ENCODE measurements at regions not wholly inside any gene's neighbourhood (a gene's known extent, or its start where the extent isn't known, plus 50 kb on each side); places are given as distances from the start of the nearest gene placed in this dataset.
A peak's percentile ranks its signal among the peaks of the same experiment; 100 is the strongest.

DNA sequence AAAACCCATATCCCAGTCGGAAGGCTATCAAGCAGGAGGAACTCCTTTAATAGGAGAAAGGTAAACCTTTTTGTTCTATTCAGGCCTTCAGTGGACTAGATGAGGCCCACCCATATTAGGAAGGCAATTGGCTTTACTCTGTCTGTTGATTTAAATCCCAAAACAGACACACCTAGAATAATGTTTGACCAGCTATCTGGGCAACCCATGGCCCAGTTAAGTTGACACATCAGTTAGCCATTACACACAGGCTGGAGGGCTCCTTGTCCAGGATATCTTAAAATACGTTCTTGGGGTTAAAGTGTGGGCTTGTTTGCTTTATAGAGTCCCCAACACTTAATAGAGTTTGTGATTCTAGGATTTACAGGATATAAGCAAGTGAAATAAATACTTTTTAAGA, 339.0 kb upstream of the PRKCQ start:
- no peak for DNase-seq

DNA sequence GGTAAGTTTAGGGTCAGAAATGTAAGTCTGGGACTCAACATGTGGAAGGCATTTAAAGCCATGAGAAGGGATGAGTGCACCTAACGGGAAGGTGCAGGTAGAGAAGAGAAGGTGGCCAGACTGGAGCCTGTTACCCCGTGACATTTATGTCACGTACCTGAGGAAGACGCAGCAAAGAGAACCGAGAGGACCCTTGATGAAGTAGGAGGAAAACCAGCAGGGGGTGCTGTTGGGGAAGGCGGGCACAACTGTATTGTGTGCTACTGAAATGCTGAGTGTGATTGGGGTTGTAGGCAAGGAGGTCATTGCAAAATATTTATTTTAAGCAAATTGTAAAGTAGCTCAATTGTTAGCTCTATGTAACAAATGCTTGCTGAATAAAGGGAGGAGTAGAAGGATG, 338.2 kb upstream of the PRKCQ start:
- peak; percentile 23 for DNase-seq

DNA sequence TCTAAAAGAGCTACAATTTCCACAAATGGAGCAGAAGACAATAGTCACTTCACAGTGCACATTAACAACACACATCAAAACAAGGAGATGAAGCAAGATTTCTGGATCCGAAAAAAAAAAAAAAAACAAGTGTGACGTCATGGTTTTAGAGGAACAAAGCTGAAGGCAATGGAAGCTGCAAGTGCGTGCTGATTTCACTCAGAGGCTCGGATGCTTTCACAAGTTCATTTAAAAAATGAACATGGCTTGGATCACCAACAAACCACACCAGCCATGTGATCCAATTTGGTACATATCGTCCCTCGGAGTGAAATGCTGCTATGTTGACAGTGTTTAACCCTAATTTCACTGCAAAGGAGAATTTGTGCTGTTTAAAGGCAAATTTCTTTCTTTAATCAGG, 337.0 kb upstream of the PRKCQ start:
- no peak for DNase-seq

DNA sequence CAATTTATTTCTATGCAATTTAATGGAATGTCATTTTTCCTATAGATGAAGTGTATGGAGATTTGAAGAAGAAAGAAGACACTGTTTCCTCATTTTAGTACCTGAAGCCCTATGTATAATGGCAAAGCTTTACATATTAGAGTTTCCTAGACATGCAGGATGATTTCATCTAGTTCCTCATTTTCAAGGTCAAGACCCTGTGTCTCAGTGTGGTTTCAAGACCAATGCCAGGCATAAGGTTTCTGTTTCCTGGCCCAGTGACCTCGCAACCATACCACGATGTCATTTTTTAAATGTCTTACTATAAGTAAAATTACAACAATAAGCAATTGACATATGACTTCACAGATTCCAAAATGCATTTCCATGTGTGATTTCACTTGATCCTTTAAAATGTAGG, 336.5 kb upstream of the PRKCQ start:
- DNase-seq = no peak

DNA sequence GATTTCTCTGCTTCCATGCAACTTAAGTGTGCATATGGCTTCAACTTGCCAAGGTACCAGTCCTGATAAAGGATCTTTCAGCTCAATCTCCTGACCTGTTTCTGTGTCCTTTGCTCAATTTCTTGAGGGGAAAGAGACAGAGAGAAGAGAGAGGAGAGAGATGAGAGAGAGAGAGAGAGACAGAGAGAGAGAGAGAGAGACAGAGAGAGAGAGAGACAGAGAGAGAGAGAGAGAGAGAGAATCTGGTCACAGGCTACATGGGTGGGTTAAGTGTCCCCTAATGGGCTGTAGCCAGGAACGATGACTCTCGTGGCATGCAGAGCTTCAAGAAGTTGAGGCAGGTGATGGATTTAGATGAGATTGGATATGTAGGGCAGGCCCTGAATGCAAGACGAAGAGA, 335.2 kb upstream of the PRKCQ start:
- no peak for DNase-seq

DNA sequence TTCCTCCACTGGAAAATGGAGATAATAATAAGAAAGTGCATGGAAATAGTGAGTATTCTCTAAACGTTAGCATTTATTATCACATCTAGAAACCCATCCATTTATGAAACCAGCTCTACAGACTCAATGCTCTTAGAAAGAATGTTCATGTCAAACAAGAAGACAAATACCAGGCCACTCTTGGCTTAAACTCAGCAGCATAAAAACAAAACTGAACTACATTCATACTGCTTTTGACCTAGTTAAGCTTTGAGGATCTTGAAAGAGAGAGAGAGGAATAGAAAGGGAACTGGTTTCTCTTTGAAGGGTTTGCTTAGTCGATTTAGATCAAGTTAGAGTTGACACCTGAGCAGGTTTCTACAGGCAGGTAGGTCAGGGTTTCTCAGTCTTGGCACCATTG, 332.9 kb upstream of the PRKCQ start:
- DNase-seq = no peak

DNA sequence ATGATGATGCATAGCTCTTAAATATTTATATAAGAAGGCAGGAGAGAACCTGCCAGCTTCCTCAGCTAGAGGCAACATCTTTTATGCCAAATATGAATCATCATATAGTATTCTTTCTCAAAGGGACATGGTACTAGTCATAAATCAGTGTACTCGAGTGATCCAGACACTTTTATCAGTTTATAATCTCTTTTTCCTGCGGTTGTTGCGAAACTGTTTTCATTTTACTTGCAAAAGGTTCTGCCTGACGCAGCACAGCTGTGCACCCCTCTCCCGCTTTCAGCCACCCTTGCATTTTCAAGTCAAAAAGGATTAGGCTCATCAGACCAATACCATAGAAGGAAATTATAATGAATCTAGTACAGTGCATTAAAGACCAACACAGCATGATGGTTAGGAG, 332.3 kb upstream of the PRKCQ start:
- peak; percentile 76 for DNase-seq

DNA sequence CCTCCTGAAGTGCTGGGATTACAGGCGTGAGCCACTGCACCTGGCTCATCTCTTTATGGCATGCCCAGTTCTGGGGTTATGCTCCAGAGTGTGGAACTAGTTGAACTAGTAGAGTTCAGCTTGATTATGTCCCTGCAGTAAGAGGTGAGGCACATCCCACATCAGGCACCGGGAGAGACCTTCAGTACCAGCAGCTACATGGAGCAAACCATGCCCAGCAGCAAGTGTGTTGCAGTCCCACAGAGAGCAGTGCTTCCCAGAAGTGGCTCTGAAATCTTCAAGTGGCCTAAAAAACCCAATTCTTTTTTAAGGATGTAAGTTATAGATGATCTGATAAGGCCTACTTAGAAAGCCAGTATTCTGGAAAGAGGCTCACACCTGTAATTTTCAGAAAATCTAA, 331.9 kb upstream of the PRKCQ start:
- peak; percentile 24 for DNase-seq

DNA sequence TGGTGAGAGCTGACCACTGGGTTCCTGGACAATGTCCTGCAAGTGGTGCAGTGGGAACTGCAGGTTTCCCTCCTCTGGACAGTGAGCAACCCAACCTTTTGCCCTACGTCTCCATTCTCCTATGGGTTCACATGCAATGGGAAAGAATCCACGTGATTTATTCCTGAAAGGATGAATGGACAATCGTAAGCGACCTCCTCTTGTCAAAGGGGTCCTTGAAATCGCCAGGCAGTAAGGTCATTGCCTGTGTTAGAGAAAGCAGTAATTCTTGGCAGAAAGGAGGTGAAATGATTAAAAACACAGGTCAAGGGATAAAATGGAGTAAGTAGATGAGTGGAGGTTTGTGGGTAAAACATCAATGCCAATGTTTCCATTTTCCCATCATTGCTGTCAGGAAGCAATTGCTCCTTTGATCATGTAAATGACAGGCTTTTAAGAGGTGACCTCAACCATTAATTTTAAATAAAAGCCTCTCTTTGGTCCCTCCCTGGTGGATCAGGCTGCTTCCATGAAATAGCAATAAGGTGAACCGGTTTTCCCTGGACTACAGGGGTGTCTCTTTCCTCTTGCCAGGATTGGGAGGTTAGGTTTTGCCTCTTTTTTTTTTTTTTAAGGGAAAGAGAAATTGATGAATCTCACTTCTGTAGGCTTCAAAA, 330.0 kb upstream of the PRKCQ start:
- DNase-seq = no peak

DNA sequence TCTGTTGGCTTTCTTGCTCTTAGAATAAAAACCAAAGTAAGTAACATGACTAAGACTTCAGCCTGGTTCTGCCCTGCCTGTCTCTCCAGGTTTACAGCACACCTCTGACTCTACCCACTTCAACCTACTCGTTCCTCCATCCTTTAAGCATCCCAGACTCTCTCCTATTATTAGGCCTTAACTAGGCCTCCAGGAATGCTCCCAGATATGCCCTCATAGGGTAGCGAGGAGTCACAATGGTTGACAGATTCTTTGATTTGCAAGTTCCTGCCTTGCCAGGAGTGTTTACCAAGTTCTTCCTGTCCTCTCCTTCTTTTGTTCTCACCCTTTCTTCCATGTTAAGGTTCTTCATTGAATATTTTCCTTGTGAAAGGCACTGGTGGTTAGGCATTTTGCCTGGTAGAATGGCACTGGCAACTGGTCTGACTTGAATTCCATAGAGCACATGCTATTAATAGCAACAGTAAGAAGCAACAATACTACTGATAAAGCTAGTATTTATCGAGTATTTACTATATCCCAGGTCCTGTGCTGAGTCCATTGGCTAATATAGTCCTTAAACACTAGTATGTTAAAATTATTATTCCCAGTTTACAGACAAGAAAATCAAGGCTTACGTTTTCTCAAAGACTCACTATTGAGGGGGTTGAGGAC, 327.9 kb upstream of the PRKCQ start:
- no peak for DNase-seq

DNA sequence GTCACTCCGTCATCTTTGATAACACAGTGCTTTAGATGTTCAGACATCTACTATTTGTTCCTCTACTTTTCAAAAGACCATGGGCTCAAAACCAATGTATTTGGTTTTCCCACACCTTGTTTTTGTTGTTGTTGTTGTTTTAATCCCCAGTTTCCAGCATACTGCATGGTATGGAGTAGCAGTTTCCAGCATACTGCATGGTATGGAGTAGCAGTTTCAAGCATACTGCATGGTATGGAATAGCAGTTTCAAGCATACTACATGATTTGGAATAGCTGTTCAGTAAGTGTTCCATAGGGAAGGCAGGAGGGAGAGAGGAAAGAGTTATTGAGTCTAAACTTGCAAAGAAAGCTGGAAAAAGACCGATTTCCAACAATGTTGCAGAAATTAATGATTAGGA, 314.3 kb upstream of the PRKCQ start:
- DNase-seq = no peak

DNA sequence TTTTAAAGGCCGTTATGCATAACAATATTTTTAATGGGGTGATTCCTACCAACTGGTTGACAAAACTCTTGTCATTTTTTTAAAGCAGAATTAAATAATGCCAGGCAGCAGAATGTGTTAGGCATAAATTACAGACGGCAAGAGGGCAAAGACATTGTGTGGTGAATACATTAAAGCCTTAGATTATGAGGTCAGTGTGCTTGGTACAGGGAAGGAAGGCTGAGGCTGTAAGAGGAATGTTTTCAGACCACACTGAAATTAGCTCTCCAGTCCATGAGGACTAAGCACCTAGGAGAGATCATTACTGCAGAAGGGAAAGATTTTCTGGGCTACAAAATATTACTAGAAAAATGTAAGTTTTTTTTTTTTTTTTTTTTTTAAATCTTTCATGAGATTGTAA, 312.8 kb upstream of the PRKCQ start:
- DNase-seq = no peak

DNA sequence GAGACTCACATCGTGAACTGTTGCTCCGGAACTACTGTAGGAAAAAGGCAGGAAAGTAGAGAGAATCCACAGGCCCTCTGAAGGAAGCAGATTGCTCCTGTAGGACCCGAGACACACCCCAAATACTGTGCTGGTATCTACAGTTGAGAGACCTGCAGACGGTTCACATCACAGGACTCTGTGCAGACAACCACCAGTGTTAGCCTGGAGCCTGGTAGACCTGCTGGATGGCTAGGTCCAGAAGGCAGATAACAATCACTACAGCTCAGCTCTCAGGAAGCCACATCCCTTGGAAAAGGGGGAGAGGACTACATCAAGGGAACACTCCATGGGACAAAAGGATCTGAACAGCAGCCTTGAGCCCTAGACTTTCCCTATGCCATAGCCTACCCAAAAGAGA, 311.8 kb upstream of the PRKCQ start:
- no peak for DNase-seq

DNA sequence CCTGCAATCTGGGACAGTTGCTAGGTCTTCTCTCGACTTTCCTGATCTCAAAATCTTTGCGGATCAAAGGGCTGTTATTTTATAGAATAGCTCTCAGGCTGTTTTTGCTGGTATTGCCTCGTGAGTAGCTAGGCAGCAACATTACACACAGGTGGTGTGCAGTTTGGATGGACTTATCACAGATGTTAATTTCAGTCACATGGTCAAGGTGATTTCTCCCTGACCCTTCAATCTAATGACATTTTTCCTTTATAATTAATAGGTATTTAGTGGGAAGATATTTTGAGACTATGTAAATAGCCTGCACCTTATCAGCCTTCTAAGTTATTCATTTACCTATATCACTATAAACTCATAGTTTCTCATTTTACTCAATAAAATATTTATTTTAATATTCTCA, 309.6 kb upstream of the PRKCQ start:
- no peak for DNase-seq

DNA sequence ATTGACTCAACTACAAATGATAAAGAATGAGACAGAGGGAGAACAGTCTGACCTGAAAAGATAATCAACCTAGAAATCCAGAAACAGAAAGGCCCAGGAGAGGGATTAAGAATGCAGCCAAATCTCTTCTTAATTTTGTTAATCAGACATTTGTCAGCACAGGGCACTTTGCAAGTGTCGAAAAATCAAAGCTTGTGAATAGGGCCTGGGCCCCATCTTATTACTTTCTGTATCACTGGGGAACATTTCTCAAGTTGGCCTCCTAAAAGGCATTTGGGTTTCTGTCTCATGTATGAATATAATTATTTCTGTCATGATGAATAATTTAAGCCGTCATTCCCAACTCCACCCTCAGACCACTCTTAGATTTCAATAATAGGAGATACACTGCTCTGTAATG, 308.4 kb upstream of the PRKCQ start:
- no peak for DNase-seq

DNA sequence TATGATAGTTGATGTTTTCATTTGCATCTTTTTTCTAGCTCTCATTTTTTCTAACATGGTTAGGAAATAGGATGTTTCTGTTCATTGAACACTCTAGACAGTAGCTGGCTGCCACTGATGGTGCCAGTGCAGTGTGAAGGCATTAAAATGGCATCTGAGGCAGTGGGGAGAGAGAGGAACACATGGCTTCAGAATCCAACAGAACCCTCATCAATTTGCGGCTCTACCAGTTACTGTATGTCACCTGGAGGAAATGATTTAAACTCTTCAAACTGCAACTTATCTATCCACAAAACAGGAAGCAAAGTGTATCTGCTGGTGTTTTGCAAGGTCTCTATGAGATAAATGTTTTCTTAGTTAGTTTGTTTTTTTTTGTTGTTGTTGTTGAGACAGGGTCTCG, 305.2 kb upstream of the PRKCQ start:
- no peak for DNase-seq

DNA sequence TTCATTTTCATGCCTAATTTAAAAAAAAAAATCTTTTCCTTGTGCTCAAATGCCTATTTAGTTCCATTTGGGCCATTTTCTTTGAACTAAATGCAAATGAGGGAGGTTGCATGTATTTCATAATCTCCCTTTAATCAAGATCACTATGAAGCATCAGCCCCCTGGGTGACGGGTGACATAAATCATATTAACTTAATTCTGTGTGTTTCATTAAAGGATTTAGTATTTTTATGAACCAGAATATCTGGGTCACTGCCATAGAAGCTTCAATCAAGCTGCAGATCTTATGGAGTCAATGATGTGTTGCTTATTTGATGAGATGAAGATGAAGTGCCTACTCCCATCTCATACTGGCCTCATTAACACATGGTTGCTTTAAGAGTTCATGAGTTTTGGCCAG, 301.9 kb upstream of the PRKCQ start:
- DNase-seq = no peak

DNA sequence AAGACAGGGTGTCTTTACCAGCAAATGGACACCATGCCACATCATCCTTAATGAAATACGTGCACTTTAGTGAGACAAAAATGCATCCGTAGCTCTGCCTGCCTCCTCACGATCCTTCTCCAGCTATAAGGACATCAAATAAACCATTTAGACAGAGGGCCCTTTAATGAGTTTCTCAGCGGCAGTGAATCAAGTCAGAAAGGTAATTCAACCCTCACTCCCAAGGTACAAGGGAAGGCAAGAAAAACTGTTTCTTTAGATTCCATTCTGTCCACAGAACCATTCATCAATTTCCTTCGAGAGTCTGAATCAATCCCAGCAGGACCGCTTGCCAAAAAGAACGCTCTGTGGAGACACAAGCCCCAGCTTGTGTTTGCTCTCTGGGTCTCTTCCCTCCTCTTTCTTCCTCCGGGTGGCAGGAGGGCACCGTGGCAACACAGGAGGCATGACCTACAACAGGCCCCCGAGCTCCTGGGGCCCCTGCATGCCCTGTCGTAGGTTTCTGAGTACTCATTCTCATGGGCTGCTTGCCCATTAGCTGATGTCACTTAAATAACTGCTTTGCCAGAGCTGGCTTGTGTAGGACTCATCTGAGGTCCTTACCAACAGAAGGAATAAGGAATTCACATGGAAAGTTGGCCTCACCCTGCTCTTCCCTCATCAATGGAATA, 297.8 kb upstream of the PRKCQ start:
- peak; percentile 40 for DNase-seq

DNA sequence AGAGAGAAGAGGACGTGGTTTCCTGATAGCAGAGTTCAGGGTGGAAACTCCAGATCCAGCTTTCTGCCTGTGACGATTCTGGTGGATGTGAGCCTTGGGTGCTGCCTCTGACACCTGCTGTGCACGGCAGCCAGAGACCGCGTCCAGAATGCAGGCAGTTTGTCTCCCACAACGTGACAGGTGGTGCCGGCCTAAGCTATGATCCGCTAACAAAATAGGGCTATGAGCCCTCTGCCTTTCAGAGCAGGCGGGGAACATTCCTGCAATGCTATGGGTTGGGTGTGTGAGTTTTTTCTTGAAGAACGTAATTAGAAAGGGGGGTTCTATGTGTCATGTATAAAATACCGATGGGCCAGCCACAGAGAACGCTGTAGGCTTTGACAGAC, 297.3 kb upstream of the PRKCQ start:
- DNase-seq = peak; percentile 31

DNA sequence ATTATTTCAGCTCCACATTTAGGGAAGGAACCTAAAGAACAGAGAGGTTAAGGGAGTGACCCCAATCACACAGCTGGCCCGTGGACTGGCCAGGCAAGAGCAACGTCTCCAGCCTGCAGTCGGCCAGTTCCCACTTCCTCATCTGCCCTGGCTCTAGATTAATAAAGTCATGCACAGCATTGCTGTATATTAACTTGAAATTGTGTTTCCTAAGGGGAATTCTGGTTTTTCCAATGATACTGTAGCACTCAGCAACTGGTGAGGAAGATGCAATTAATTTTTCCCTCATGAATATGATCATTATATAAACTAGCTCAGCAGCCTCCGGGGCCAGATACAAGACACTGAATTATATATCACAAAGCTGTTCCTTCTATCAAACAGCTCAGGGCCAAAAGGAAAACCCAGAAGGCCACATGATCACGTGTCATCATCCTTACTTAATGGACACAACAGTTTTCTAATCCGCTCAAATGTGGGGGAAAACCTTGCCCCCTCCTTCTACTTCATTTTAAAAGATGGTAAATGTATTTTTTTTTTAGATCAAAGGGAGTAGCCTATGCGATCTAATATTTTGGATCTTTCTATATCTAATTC, 295.3 kb upstream of the PRKCQ start:
- DNase-seq = no peak

DNA sequence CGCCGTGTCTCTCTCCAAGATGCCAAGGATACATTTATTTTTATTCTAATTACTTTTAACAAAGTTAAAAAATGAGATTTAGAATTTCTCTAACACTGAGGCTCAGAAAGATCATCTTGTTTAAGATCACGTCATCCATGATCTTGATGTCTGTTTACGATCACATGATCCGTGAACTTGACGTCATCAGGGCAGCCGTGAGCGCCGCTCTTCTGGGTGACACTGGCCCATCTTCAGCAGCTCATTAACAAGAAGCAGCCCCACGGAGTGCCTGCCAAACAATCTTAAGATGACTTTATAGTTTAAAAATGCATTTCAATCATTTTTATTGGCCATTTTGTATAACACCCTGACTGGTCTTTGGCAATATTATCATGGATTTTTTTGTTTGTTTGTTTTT, 291.1 kb upstream of the PRKCQ start:
- DNase-seq = no peak

DNA sequence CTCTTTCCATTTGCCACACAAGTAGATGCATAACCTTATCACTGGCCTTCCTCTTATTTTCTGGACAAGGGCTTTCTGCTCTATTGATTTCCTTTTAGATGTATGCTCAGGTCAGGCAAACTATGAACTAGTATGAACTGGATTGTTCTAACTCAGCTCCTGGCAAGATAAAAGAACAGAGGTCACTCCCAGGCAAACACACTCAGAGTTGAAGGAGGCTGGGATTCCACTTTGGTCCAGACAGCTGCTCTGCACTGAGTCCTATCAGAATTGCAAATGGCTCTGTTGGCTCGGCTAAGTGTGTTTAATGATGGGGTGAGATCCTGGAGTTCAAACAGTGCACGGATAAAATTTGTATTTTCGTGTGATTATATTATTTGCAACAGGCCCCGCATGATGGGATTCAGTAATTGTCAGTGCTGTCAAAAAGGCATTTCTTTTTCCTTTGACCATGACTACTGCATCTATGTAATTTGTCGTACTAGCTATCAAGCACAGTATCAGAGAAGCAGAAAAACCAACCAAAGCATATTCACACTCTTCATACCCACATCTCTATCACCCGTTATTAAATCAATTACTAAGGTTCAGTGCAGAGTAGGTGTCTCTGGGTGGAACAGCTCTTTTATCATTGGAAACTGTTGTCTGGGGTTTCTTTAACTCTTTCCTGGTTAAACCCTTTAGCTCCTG, 288.1 kb upstream of the PRKCQ start:
- DNase-seq = peak; percentile 59

DNA sequence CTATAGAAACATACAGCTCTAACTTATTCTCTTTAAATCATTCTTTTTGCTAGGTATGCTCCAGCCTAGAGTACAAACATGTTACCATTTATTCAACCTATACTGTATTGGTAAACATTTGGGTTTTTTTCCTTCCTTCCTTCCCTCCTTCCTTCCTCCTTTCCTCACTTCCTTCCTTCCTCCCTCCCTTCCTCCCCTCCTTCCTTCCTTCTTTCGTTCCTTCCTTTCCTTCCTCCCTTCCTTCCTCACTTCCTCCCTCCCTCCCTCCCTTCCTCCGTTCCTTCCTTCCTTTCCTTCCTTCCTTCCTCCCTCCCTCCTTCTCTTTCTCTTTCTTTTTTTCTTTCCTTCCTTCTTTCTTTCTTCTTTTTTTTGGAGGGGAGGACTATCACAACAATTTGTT, 286.7 kb upstream of the PRKCQ start:
- DNase-seq = no peak

DNA sequence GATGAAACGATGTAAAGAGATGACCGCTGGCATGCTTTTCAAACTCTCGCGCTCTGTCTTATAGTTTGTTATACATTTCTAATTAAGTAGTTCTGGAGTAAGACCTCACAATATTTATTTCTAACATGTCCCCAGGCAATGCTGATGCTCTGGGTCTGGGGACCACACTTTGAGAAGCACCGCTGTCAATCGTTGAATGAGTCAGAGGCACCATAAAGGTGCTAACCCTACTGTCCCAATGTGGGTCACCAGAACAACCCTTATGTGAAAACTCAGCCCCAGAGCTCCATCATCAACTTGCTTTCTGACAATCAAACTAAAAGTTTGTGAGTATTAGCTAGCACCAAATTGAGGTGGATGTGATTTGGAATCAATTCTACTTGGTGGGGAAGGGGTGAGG, 284.1 kb upstream of the PRKCQ start:
- no peak for DNase-seq
